DND-41 (cell line): ENCODE measurements at regions not wholly inside any gene's neighbourhood (a gene's known extent, or its start where the extent isn't known, plus 50 kb on each side); places are given as distances from the start of the nearest gene placed in this dataset.

ENCODE experiments used
- ATAC-seq: fragments of 200-7000 bp; cut with Tn5 transposase; 3 replicates; pipeline ENCODE4 v1.9.1; 2021; ENCODE audit warnings: low read depth; ENCODE audit not compliant: insufficient read depth
- DNase-seq: peaks from one replicate; pipeline ENCODE4 v3.0.0-alpha.2; 2020
- H2AFZ ChIP-seq: 2 replicates; pipeline ENCODE4 v1.6.0; 2012; ENCODE audit warnings: low read depth, low read length
- H3K27ac ChIP-seq: 2 replicates; pipeline ENCODE4 v1.5.1; 2012; ENCODE audit warnings: low read length, inconsistent platforms
- H3K27me3 ChIP-seq: fragments of 200-600 bp; sonication (generic); 2 replicates; pipeline ENCODE4 v1.6.0; 2012; ENCODE audit warnings: low read length, mild to moderate bottlenecking, inconsistent platforms; ENCODE audit not compliant: insufficient read depth, poor library complexity
- H3K36me3 ChIP-seq: 2 replicates; pipeline ENCODE4 v1.5.1; 2012; ENCODE audit warnings: low read length, inconsistent platforms; ENCODE audit not compliant: insufficient read depth
- H3K4me1 ChIP-seq: 2 replicates; pipeline ENCODE4 v1.5.1; 2012; ENCODE audit warnings: mild to moderate bottlenecking, low read length; ENCODE audit not compliant: insufficient read depth
- H3K4me2 ChIP-seq: 2 replicates; pipeline ENCODE4 v1.6.0; 2012; ENCODE audit warnings: mild to moderate bottlenecking, moderate library complexity, low read length, inconsistent platforms; ENCODE audit not compliant: insufficient read depth
- H3K4me3 ChIP-seq, 2 experiments: fragments of 200-600 bp in 1 of 2; shearing (Covaris generic) in 1 of 2; 2 replicates each; pipeline ENCODE4 v1.5.1; 2012 to 2016; ENCODE audit warnings: inconsistent platforms in 2 of 2, low read length in 2 of 2, mild to moderate bottlenecking in 2 of 2, low read depth in 1 of 2, moderate library complexity in 1 of 2
- H3K79me2 ChIP-seq: 2 replicates; pipeline ENCODE4 v1.6.0; 2012; ENCODE audit warnings: low read length, inconsistent platforms; ENCODE audit not compliant: insufficient read depth
- H3K9ac ChIP-seq: 2 replicates; pipeline ENCODE4 v1.6.0; 2012; ENCODE audit warnings: low read depth, mild to moderate bottlenecking, inconsistent platforms, low read length, moderate library complexity
- H3K9me3 ChIP-seq: 2 replicates; pipeline ENCODE4 v1.5.1; 2012; ENCODE audit warnings: low read length, moderate library complexity, mild to moderate bottlenecking, inconsistent platforms; ENCODE audit not compliant: insufficient read depth, severe bottlenecking
- H4K20me1 ChIP-seq: 2 replicates; pipeline ENCODE4 v1.6.0; 2012; ENCODE audit warnings: low read length; ENCODE audit not compliant: insufficient read depth
- EZH2 ChIP-seq: IDR thresholded peaks from 3 replicates; pipeline ENCODE4 v1.6.1; 2012; ENCODE audit warnings: borderline replicate concordance, low read depth, mild to moderate bottlenecking, moderate library complexity, low read length, inconsistent platforms; ENCODE audit not compliant: severe bottlenecking
- TF ChIP-seq, protein P1 (sequence below): IDR thresholded peaks from 2 replicates; pipeline ENCODE4 v1.5.1; 2012; ENCODE audit warnings: borderline replicate concordance, low read length, moderate library complexity, mild to moderate bottlenecking; ENCODE audit not compliant: poor library complexity, severe bottlenecking; ENCODE audit errors: extremely low read depth

DNA sequence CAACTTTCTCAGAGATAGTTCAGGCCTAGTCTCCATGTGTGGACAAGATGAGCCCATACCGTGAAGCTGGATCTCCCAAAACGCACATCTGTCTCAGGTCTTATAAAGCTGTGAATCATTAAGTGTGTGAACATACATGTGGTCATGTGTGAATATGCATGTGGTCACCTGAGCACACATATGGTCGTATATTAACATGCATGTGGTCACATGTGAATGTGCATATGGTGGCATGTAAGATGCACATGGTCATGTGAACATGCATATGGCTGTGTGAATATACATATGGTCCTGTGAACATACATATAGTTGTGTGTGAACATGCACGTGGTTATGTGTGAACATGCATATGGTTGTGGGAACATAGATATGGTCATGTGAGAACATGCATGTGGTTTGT, 172.5 kb upstream of the PZP start:
- no peaks in the 10 kb centered on the region for H3K36me3 ChIP-seq
- H3K4me3 ChIP-seq: no peak overlapping the region
- H3K79me2 ChIP-seq: no peaks in the 10 kb centered on the region
- no peaks in the 10 kb centered on the region for H3K9me3 ChIP-seq
- H3K27me3 ChIP-seq: no peaks in the 10 kb centered on the region
- TF ChIP-seq EZH2: no peak
- TF ChIP-seq, protein P1, sequence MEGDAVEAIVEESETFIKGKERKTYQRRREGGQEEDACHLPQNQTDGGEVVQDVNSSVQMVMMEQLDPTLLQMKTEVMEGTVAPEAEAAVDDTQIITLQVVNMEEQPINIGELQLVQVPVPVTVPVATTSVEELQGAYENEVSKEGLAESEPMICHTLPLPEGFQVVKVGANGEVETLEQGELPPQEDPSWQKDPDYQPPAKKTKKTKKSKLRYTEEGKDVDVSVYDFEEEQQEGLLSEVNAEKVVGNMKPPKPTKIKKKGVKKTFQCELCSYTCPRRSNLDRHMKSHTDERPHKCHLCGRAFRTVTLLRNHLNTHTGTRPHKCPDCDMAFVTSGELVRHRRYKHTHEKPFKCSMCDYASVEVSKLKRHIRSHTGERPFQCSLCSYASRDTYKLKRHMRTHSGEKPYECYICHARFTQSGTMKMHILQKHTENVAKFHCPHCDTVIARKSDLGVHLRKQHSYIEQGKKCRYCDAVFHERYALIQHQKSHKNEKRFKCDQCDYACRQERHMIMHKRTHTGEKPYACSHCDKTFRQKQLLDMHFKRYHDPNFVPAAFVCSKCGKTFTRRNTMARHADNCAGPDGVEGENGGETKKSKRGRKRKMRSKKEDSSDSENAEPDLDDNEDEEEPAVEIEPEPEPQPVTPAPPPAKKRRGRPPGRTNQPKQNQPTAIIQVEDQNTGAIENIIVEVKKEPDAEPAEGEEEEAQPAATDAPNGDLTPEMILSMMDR: no peak
- H3K4me1 ChIP-seq: no peaks in the 10 kb centered on the region
- H2AFZ ChIP-seq: no peak overlapping the region
- ATAC-seq (no peak), DNase-seq (no peak)
- no peak overlapping the region for H3K9ac ChIP-seq
- H3K4me2 ChIP-seq: no peak overlapping the region
- no peak overlapping the region for H3K27ac ChIP-seq
- no peaks in the 10 kb centered on the region for H4K20me1 ChIP-seq

DNA sequence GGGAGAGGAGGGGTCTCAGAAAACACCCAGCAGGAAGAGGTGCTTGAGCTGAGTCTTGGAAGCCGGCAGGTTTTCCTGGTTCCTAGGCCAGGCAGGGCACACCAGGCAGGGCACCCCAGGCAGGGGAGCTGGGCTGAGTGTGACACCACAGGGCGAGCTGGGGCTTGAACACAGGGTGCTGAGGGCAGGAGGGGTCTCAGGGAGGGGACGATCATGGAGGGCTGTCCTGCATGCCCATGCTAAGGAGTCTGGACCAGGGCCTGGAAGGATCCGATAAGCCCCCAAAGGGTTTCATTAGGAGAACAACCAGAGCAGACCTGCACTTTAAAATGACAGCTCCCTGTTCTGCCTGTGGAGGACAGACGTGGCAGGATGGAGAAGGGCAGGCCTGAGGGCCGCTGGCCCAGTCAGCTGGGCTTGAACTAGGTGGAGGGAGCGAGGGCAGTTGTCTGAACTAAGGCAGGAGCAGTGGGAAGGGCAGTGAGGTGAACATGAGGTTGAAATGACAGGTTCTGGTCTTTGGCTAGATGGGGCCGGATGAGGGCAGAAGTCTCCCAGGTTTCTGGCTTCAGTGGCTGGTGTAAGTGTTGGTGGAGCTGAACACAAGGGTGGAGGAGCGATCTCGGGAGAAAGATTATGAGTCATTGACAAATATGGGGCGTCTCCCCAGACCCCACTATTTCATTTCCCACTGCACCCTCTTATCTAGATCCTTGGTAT, 171.0 kb upstream of the PZP start:
- Histone ChIP-seq H3K27me3 (no peaks in the 10 kb centered on the region), H3K27ac (no peak overlapping the region)

DNA sequence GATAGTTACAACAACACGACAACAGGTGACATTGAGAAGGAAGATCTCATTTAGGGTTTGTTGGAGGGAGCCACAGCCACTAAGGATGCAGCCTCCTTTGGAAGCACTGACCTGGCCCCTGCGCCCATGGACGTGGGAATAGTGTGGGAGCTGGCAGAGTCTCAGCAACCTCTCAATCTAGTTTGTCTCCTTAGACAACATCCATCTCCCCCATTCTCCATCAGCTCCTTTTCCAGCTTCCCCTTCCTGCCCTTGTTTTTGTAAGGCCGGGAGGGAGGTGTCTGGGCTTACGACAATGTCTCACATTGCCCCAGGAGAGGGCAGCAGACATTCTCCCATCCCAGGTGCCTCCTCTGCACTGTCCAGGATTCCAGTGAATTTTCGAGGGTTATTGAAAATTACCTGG, 170.2 kb upstream of the PZP start:
- no peak overlapping the region for H3K4me3 ChIP-seq
- ATAC-seq: no peak

More for the DNA sequence above, 171.0 kb upstream of the PZP start:
- Histone ChIP-seq H3K9me3 (no peaks in the 10 kb centered on the region), H4K20me1 (no peaks in the 10 kb centered on the region), H3K9ac (no peak overlapping the region), H3K4me1 (no peaks in the 10 kb centered on the region), H3K4me2 (no peak overlapping the region), H3K36me3 (no peaks in the 10 kb centered on the region), H3K79me2 (no peaks in the 10 kb centered on the region), H3K4me3 (no peak overlapping the region), H2AFZ (no peak overlapping the region)
- no peak for ATAC-seq
- TF ChIP-seq, protein P1: no peak
- TF ChIP-seq EZH2: no peak
- DNase-seq: no peak

More for the DNA sequence above, 170.2 kb upstream of the PZP start:
- Histone ChIP-seq H3K27me3 (no peaks in the 10 kb centered on the region), H3K4me1 (no peaks in the 10 kb centered on the region), H3K36me3 (no peaks in the 10 kb centered on the region), H3K27ac (no peak overlapping the region), H3K79me2 (no peaks in the 10 kb centered on the region), H3K9me3 (no peaks in the 10 kb centered on the region), H2AFZ (no peak overlapping the region), H3K9ac (no peak overlapping the region), H4K20me1 (no peaks in the 10 kb centered on the region), H3K4me2 (no peak overlapping the region)
- no peak for DNase-seq
- TF ChIP-seq EZH2: no peak
- TF ChIP-seq, protein P1: peak; percentile 38
